GM10266 (cell line): ENCODE measurements at regions not wholly inside any gene's neighbourhood (a gene's known extent, or its start where the extent isn't known, plus 50 kb on each side); places are given as distances from the start of the nearest gene placed in this dataset.
"Not testable (repeated sequence)": the region's sequence is repeated elsewhere in the genome, so short reads cannot be mapped to it uniquely, and the experiment has no call there.

Source experiments
- DNase-seq: peaks from one replicate; pipeline ENCODE4 v3.0.0; 2012; ENCODE audit errors: extremely low spot score
- CTCF ChIP-seq: IDR thresholded peaks from 2 replicates; pipeline ENCODE4 v1.5.1; 2012; ENCODE audit warnings: mild to moderate bottlenecking, low read depth; ENCODE audit not compliant: control insufficient read depth, insufficient read depth; ENCODE audit errors: missing control alignments

- DNase-seq: no peak
- TF ChIP-seq CTCF: no peak
Observed at GRCh38 chr5:167295681-167296005, 995.8 kb upstream of the WWC1 start.

GRCh38 chr5:167296066-167296465, 995.4 kb upstream of the WWC1 start:
- DNase-seq: no peak
- no peak for TF ChIP-seq CTCF

GRCh38 chr5:167296661-167297060, 994.8 kb upstream of the WWC1 start:
- no peak for TF ChIP-seq CTCF
- no peak for DNase-seq

- not testable (repeated sequence) for DNase-seq
Observed at GRCh38 chr5:167299861-167300260, 991.6 kb upstream of the WWC1 start.

- no peak for DNase-seq
- no peak for TF ChIP-seq CTCF
Observed at GRCh38 chr5:167303582-167303981, 987.9 kb upstream of the WWC1 start.

- TF ChIP-seq CTCF: no peak
- DNase-seq: no peak
Observed at GRCh38 chr5:167304834-167305469, 986.5 kb upstream of the WWC1 start.

GRCh38 chr5:167305591-167306213, 985.7 kb upstream of the WWC1 start:
- DNase-seq: no peak
- TF ChIP-seq CTCF: no peak

GRCh38 chr5:167307042-167307441, 984.4 kb upstream of the WWC1 start:
- TF ChIP-seq CTCF: no peak
- no peak for DNase-seq
